Astrocyte of the spinal cord (primary cell): ENCODE measurements at regions not wholly inside any gene's neighbourhood (a gene's known extent, or its start where the extent isn't known, plus 50 kb on each side); places are given as distances from the start of the nearest gene placed in this dataset.

Source experiments
- DNase-seq: peaks from one replicate; pipeline ENCODE4 v3.0.0; 2011; ENCODE audit warnings: low read depth, low spot score
- H3K4me3 ChIP-seq: 2 replicates; pipeline ENCODE4 v1.5.1; 2011; ENCODE audit warnings: low read depth, mild to moderate bottlenecking, low read length, moderate library complexity
- CTCF ChIP-seq: IDR thresholded peaks from 2 replicates; pipeline ENCODE4 v1.5.1; 2012; ENCODE audit warnings: low read depth, mild to moderate bottlenecking, low read length, inconsistent platforms
- in situ Hi-C: cut with HindIII; loops from 2 replicates; pipeline ENCODE4 v1.10.0; 2017; ENCODE audit warnings: low sequenced_read_pairs

- TF ChIP-seq CTCF, result no peak
- no peak overlapping the region for H3K4me3 ChIP-seq
- in situ Hi-C loops, result no loop called here
- no peak for DNase-seq
These were observed 82.1 kb downstream of the ETAA1 start for GRCh38 chr2:67479261-67479660.

GRCh38 chr2:67485431-67485830, 88.3 kb downstream of the ETAA1 start:
- in situ Hi-C loops, result no loop called here
- TF ChIP-seq CTCF, result no peak
- no peak for DNase-seq
- no peak overlapping the region for H3K4me3 ChIP-seq

GRCh38 chr2:67486041-67486796, 89.1 kb downstream of the ETAA1 start:
- no peak for TF ChIP-seq CTCF
- H3K4me3 ChIP-seq, result no peak overlapping the region
- DNase-seq, result peak; percentile 33
- in situ Hi-C loops, result no loop called here

- no peak for DNase-seq
- TF ChIP-seq CTCF, result no peak
- in situ Hi-C loops, result no loop called here
- H3K4me3 ChIP-seq, result no peak overlapping the region
These were observed 90.9 kb downstream of the ETAA1 start for GRCh38 chr2:67487993-67488392.

- in situ Hi-C loops, result no loop called here
- no peak for TF ChIP-seq CTCF
- DNase-seq, result no peak
- H3K4me3 ChIP-seq, result no peak overlapping the region
These were observed 92.3 kb downstream of the ETAA1 start for GRCh38 chr2:67489396-67489795.

GRCh38 chr2:67498931-67499330, 101.8 kb downstream of the ETAA1 start:
- H3K4me3 ChIP-seq, result no peak overlapping the region
- TF ChIP-seq CTCF, result no peak
- in situ Hi-C loops, result no loop called here
- no peak for DNase-seq
